Upper lobe of left lung (tissue), 4 donors: ENCODE measurements at regions not wholly inside any gene's neighbourhood (a gene's known extent, or its start where the extent isn't known, plus 50 kb on each side); places are given as distances from the start of the nearest gene placed in this dataset.

Source experiments
- POLR2A ChIP-seq, 4 donors: fragments of 450-650 bp; IDR thresholded peaks; one replicate each; pipeline ENCODE4 v1.5.1; 2016 to 2017; ENCODE audit warnings: antibody characterized with exemption in 4 of 4, mild to moderate bottlenecking in 2 of 4
- POLR2AphosphoS5 ChIP-seq, 2 donors: sonication (generic); formaldehyde crosslinking; IDR thresholded peaks; one replicate each; pipeline ENCODE4 v1.5.1; 2017; ENCODE audit warnings: antibody characterized with exemption in 2 of 2
- TF ChIP-seq, protein P1 (sequence below), 6 experiments: fragments of 450-650 bp in 4 of 6; fragments of 200-600 bp in 2 of 6; sonication (generic) in 2 of 6; IDR thresholded peaks; one replicate each; pipeline ENCODE4 v1.5.1; 2016 to 2019; ENCODE audit warnings: antibody characterized with exemption in 6 of 6

GRCh38 chr12:94062194-94062593, 86.2 kb upstream of the PLXNC1 start:
- TF ChIP-seq, protein P1, sequence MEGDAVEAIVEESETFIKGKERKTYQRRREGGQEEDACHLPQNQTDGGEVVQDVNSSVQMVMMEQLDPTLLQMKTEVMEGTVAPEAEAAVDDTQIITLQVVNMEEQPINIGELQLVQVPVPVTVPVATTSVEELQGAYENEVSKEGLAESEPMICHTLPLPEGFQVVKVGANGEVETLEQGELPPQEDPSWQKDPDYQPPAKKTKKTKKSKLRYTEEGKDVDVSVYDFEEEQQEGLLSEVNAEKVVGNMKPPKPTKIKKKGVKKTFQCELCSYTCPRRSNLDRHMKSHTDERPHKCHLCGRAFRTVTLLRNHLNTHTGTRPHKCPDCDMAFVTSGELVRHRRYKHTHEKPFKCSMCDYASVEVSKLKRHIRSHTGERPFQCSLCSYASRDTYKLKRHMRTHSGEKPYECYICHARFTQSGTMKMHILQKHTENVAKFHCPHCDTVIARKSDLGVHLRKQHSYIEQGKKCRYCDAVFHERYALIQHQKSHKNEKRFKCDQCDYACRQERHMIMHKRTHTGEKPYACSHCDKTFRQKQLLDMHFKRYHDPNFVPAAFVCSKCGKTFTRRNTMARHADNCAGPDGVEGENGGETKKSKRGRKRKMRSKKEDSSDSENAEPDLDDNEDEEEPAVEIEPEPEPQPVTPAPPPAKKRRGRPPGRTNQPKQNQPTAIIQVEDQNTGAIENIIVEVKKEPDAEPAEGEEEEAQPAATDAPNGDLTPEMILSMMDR (IDR thresholded peaks at IDR 0.05), result no peak
- TF ChIP-seq POLR2A (IDR thresholded peaks at IDR 0.05) (no peak), POLR2AphosphoS5 (IDR thresholded peaks at IDR 0.05) (no peak)
